Progenitor cell of endocrine pancreas (in vitro differentiated cells): ENCODE measurements at regions not wholly inside any gene's neighbourhood (a gene's known extent, or its start where the extent isn't known, plus 50 kb on each side); places are given as distances from the start of the nearest gene placed in this dataset.
"Not testable (repeated sequence)": the region's sequence is repeated elsewhere in the genome, so short reads cannot be mapped to it uniquely, and the experiment has no call there.

Experiments used
- DNase-seq: peaks from one replicate; pipeline ENCODE4 v3.0.0; 2021; ENCODE audit warnings: low spot score; ENCODE audit not compliant: unreplicated experiment
- H3K27ac Mint-ChIP-seq: 2 replicates; pipeline ENCODE4 v1.8.0; 2021; ENCODE audit warnings: mild to moderate bottlenecking, moderate library complexity, mixed read lengths
- H3K27me3 Mint-ChIP-seq: 2 replicates; pipeline ENCODE4 v1.8.0; 2021; ENCODE audit warnings: mixed read lengths
- H3K36me3 Mint-ChIP-seq: 2 replicates; pipeline ENCODE4 v1.8.0; 2022; ENCODE audit warnings: mixed read lengths; ENCODE audit not compliant: insufficient read depth
- H3K4me1 Mint-ChIP-seq: 2 replicates; pipeline ENCODE4 v1.8.0; 2021; ENCODE audit warnings: low read depth, mixed read lengths
- H3K4me3 Mint-ChIP-seq: 2 replicates; pipeline ENCODE4 v1.8.0; 2021; ENCODE audit warnings: low read depth, mild to moderate bottlenecking, moderate library complexity, mixed read lengths
- H3K9me3 Mint-ChIP-seq: 2 replicates; pipeline ENCODE4 v1.8.0; 2021; ENCODE audit warnings: low read depth, mixed read lengths
- CTCF ChIP-seq: fragments of 200-600 bp; sonication (generic); IDR thresholded peaks from one replicate; pipeline ENCODE4 v1.5.0; 2021; ENCODE audit warnings: antibody characterized with exemption, mild to moderate bottlenecking; ENCODE audit not compliant: unreplicated experiment

GRCh38 chr1:170424346-170424745 is 107.6 kb upstream of the GORAB start:
- no peaks in the 10 kb centered on the region for H3K27me3 Mint-ChIP-seq
- no peaks in the 10 kb centered on the region for H3K9me3 Mint-ChIP-seq
- H3K4me1 Mint-ChIP-seq: no peaks in the 10 kb centered on the region
- H3K36me3 Mint-ChIP-seq: no peaks in the 10 kb centered on the region
- no peak overlapping the region for H3K27ac Mint-ChIP-seq
- no peak for TF ChIP-seq CTCF
- no peak for DNase-seq
- no peak overlapping the region for H3K4me3 Mint-ChIP-seq

GRCh38 chr1:170426596-170426995 is 105.4 kb upstream of the GORAB start:
- no peak overlapping the region for H3K27ac Mint-ChIP-seq
- DNase-seq: no peak
- TF ChIP-seq CTCF: no peak
- no peaks in the 10 kb centered on the region for H3K4me1 Mint-ChIP-seq
- no peaks in the 10 kb centered on the region for H3K27me3 Mint-ChIP-seq
- H3K4me3 Mint-ChIP-seq: no peak overlapping the region
- no peaks in the 10 kb centered on the region for H3K36me3 Mint-ChIP-seq
- H3K9me3 Mint-ChIP-seq: no peaks in the 10 kb centered on the region

GRCh38 chr1:170427002-170427401 is 105.0 kb upstream of the GORAB start:
- H3K9me3 Mint-ChIP-seq, H3K27ac Mint-ChIP-seq, H3K4me3 Mint-ChIP-seq, H3K36me3 Mint-ChIP-seq, H3K4me1 Mint-ChIP-seq, H3K27me3 Mint-ChIP-seq, DNase-seq: not testable (repeated sequence)

- TF ChIP-seq CTCF: no peak
- no peaks in the 10 kb centered on the region for H3K4me1 Mint-ChIP-seq
- no peaks in the 10 kb centered on the region for H3K9me3 Mint-ChIP-seq
- no peak for DNase-seq
- no peaks in the 10 kb centered on the region for H3K27me3 Mint-ChIP-seq
- no peak overlapping the region for H3K4me3 Mint-ChIP-seq
- no peak overlapping the region for H3K27ac Mint-ChIP-seq
- no peaks in the 10 kb centered on the region for H3K36me3 Mint-ChIP-seq
Measured at GRCh38 chr1:170436928-170437327, 95.0 kb upstream of the GORAB start.

- Mint-ChIP-seq H3K9me3 (no peaks in the 10 kb centered on the region), H3K4me3 (no peak overlapping the region), H3K27me3 (peaks cover 18% of the 10 kb centered on the region), H3K27ac (no peak overlapping the region), H3K4me1 (peaks cover 1% of the 10 kb centered on the region), H3K36me3 (no peaks in the 10 kb centered on the region)
- DNase-seq: no peak
- no peak for TF ChIP-seq CTCF
Measured at GRCh38 chr1:170445096-170445495, 86.9 kb upstream of the GORAB start.

GRCh38 chr1:170448661-170449158 is 83.3 kb upstream of the GORAB start:
- Mint-ChIP-seq H3K36me3 (no peaks in the 10 kb centered on the region), H3K27ac (no peak overlapping the region), H3K27me3 (peaks cover 18% of the 10 kb centered on the region), H3K9me3 (peaks cover 9% of the 10 kb centered on the region), H3K4me1 (no peaks in the 10 kb centered on the region), H3K4me3 (no peak overlapping the region)
- DNase-seq: no peak
- TF ChIP-seq CTCF: no peak
